Coronary artery (tissue), 2 donors: ENCODE measurements at regions not wholly inside any gene's neighbourhood (a gene's known extent, or its start where the extent isn't known, plus 50 kb on each side); places are given as distances from the start of the nearest gene placed in this dataset.
A peak's percentile ranks its signal among the peaks of the same experiment; 100 is the strongest.

Experiments used
- DNase-seq: peaks from one replicate; pipeline ENCODE4 v3.0.0-alpha.2; 2017; ENCODE audit warnings: low spot score
- H3K27ac ChIP-seq, 2 donors: fragments of 200-600 bp; sonication (generic); one replicate each; pipeline ENCODE4 v1.5.1; 2016 to 2019
- H3K4me3 ChIP-seq: fragments of 200-600 bp; sonication (generic); 2 replicates; pipeline ENCODE4 v1.5.1; 2016; ENCODE audit warnings: mild to moderate bottlenecking, moderate library complexity
- CTCF ChIP-seq: fragments of 200-600 bp; sonication (generic); IDR thresholded peaks from one replicate; pipeline ENCODE4 v1.5.1; 2019; ENCODE audit warnings: antibody characterized with exemption

- no peak for TF ChIP-seq CTCF
- peak overlapping the region; percentile 64 to 73 for H3K27ac ChIP-seq
- no peak overlapping the region for H3K4me3 ChIP-seq
- DNase-seq, result no peak
Observed at GRCh38 chr20:36824142-36824940, 50.8 kb upstream of the DSN1 start.

- no peak for TF ChIP-seq CTCF
- peak overlapping the region in 1 of 2 donors; percentile 35 for H3K27ac ChIP-seq
- no peak for DNase-seq
- no peak overlapping the region for H3K4me3 ChIP-seq
Observed at GRCh38 chr20:36825385-36826104, 50.4 kb upstream of the TLDC2 start.
